Activated T-cell treated with anti-CD3 and anti-CD28 coated beads, Interleukin-2, amount 50 U/mL, for 4 hours (primary cell): ENCODE measurements at regions not wholly inside any gene's neighbourhood (a gene's known extent, or its start where the extent isn't known, plus 50 kb on each side); places are given as distances from the start of the nearest gene placed in this dataset.

ENCODE experiments used
- ATAC-seq, 2 donors: fragments of 200-7000 bp; cut with Tn5 transposase; one replicate each; pipeline ENCODE4 v1.10.0; 2021
- DNase-seq: peaks from one replicate; pipeline ENCODE4 v3.0.0-alpha.2; 2020
- H3K27me3 Mint-ChIP-seq: one replicate; pipeline ENCODE4 v1.8.0; 2021; ENCODE audit warnings: low read depth, mixed read lengths
- H3K36me3 Mint-ChIP-seq: one replicate; pipeline ENCODE4 v1.8.0; 2022; ENCODE audit warnings: mixed read lengths; ENCODE audit not compliant: insufficient read depth
- H3K4me1 Mint-ChIP-seq: one replicate; pipeline ENCODE4 v1.8.0; 2021; ENCODE audit warnings: low read depth, mixed read lengths
- H3K4me3 Mint-ChIP-seq: one replicate; pipeline ENCODE4 v1.8.0; 2021; ENCODE audit warnings: mild to moderate bottlenecking, moderate library complexity, mixed read lengths
- H3K9me3 Mint-ChIP-seq: one replicate; pipeline ENCODE4 v1.8.0; 2021; ENCODE audit warnings: mixed read lengths

DNA sequence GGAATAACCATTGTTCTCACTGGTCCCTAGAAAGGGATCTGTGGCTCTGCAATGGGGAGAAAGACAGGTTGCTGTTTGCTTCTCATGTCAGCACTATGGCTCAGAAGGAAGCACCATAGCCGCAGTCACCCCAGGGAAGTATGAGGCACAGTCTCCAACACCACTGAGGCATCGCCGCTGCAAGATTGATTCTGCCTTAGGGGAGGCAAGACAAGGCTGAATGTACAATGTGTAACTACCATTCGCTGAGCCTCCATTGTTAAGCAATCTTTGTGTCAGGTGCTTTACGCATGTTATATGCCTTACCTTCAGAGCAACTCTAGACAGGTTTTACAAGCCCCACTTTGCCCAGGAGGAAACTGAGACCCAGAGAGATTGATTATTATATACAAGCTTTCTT is 100.7 kb upstream of the KCNMB2 start:
- DNase-seq (no peak), ATAC-seq (no peak)
- Mint-ChIP-seq H3K36me3 (no peaks in the 10 kb centered on the region), H3K9me3 (no peaks in the 10 kb centered on the region), H3K27me3 (no peaks in the 10 kb centered on the region), H3K4me3 (no peak overlapping the region), H3K4me1 (no peaks in the 10 kb centered on the region)

DNA sequence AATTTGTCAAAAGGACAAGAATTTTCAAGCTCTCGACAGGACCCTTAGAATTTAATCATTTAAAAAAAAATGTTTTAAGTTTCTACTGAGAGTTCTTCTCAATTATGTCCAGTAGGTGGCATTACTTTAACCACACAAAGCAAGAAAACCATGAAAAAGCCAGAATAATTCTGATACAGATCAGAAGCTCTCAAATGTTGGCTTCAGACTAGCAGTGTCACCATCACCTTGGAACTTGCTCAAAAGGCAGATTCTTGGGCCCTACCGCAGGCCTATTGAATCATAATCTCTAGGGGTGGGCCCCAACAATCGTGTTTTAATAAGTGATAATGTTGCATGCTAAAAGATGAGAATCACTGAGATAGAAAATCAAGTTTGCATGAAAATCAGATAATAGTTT is 99.5 kb upstream of the KCNMB2 start:
- Mint-ChIP-seq H3K27me3 (no peaks in the 10 kb centered on the region), H3K9me3 (no peaks in the 10 kb centered on the region), H3K36me3 (no peaks in the 10 kb centered on the region), H3K4me1 (no peaks in the 10 kb centered on the region), H3K4me3 (no peak overlapping the region)
- DNase-seq (no peak), ATAC-seq (no peak)

DNA sequence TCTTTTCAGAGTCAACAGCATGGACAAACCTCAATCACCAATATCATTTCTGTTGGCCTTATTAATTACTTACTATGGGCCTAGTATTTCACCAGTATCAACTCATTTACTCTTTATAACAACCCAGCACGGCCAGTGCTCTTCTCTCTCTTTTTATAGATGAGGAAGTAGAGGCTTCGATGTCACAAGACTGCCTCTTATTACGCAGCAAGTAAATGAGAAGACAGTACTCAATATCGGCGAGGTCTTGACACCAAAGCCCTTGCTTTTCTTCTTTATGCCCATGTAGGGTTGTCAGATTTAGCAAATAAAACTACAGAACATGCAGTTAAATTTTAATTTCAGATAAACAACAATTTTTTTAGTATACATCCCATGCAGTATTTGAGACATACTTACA is 99.0 kb upstream of the KCNMB2 start:
- Mint-ChIP-seq H3K4me1 (no peaks in the 10 kb centered on the region), H3K9me3 (no peaks in the 10 kb centered on the region), H3K27me3 (no peaks in the 10 kb centered on the region), H3K4me3 (no peak overlapping the region), H3K36me3 (no peaks in the 10 kb centered on the region)
- DNase-seq (no peak), ATAC-seq (no peak)

DNA sequence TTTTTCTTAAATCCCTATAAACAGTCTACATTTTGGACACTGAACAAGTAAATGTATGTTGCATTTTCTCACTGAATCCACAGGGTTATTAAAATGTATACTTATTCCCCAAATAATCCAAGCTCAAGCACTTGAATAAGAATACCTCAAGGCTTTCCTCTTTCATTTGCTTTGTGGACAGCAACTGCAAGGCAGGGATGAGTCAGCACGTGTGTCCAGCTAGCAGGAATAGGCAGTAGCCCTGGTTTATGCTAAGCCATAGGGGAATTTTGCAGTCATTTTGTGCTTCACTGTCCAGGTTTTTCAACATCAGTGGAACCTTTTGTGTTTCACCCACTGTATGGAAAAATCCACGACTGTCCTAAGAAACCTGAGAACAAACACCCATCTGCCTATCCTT is 96.7 kb upstream of the KCNMB2 start:
- no peaks in the 10 kb centered on the region for H3K4me1 Mint-ChIP-seq
- H3K27me3 Mint-ChIP-seq: no peaks in the 10 kb centered on the region
- no peaks in the 10 kb centered on the region for H3K9me3 Mint-ChIP-seq
- H3K36me3 Mint-ChIP-seq: no peaks in the 10 kb centered on the region
- no peak for ATAC-seq
- no peak overlapping the region for H3K4me3 Mint-ChIP-seq
- no peak for DNase-seq

DNA sequence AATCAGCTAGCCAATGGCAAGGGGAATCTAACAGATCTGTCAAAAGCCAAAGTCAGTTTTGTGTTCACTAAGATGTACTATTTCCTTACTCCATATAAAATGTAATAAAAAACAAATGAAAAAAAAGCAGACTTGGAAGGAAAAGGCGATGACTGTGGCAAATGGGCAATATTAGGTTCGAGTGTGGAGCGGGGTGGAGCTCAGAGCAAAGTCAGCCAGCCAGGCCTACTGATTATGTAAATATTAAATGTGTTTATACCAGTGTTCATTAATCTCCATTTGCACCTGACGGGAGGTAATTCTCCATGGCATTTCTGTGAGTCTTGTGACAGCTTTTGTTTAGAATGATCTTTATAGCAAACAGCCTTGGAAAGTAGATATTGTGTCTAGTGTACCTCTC is 96.2 kb upstream of the KCNMB2 start:
- Mint-ChIP-seq H3K9me3 (no peaks in the 10 kb centered on the region), H3K4me3 (no peak overlapping the region), H3K4me1 (no peaks in the 10 kb centered on the region), H3K36me3 (no peaks in the 10 kb centered on the region), H3K27me3 (no peaks in the 10 kb centered on the region)
- ATAC-seq (no peak), DNase-seq (no peak)

DNA sequence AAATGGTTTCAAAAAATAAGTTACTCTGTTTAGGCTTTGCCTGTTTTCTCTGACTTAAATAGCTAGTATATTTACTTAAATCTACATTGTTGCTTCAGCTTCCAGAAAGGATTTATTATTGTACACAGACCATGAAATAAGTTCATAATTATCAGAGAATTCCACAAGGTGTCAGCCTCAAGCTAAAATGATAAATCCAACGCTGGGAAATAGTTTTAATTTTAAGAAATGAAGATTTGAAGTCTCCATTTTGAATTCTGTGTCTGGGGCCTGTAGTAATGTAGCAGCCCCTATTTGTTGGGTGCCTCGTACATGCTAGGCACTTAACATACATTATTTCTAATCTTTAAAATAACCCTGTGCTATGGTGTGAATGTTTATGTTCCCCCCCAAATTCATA is 92.6 kb upstream of the KCNMB2 start:
- H3K27me3 Mint-ChIP-seq: no peaks in the 10 kb centered on the region
- no peaks in the 10 kb centered on the region for H3K36me3 Mint-ChIP-seq

DNA sequence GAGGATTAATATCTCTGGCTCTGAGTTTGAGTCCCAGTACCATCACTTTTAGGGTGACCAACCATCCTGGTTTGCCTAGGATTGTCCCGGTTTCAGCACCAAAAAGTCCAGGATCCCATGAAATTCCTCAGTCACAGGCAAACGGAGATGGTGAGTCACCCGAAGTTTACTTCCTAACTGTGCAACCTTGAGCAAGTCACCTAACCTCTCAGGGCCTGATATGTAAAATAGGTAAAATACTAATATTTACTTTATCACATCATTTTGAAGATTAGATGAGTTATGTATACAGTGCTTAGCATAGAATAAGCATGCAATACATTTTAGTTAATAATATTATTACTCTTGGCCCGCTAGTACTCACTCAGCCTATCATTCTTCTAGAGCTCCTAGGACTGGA is 91.1 kb upstream of the KCNMB2 start:
- no peak for DNase-seq
- Mint-ChIP-seq H3K4me1 (no peaks in the 10 kb centered on the region), H3K4me3 (no peak overlapping the region), H3K36me3 (no peaks in the 10 kb centered on the region), H3K9me3 (no peaks in the 10 kb centered on the region), H3K27me3 (no peaks in the 10 kb centered on the region)
- no peak for ATAC-seq

More for the DNA sequence above, 92.6 kb upstream of the KCNMB2 start:
- Mint-ChIP-seq H3K4me1 (no peaks in the 10 kb centered on the region), H3K9me3 (no peaks in the 10 kb centered on the region), H3K4me3 (no peak overlapping the region)
- ATAC-seq (no peak), DNase-seq (no peak)

DNA sequence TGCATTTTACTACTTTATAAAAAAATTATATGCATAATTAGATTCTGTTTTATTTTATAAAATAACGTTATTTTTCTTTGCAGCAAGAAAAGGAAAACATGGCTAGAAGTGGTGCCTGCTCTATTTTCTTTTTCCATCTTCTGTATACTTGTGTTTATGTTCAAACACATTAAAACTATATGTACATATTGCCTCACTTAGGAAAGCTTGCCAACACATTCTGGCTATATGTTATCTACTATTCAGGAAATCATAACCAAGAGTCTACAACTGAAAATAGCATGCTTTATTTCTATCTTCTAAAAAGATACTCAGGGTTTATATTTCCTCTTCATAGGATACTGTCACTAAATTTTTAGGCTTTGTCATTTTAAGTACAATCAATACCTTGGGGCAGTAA is 90.2 kb upstream of the KCNMB2 start:
- DNase-seq (no peak), ATAC-seq (no peak)
- Mint-ChIP-seq H3K27me3 (no peaks in the 10 kb centered on the region), H3K36me3 (no peaks in the 10 kb centered on the region), H3K9me3 (no peaks in the 10 kb centered on the region), H3K4me3 (no peak overlapping the region), H3K4me1 (no peaks in the 10 kb centered on the region)

DNA sequence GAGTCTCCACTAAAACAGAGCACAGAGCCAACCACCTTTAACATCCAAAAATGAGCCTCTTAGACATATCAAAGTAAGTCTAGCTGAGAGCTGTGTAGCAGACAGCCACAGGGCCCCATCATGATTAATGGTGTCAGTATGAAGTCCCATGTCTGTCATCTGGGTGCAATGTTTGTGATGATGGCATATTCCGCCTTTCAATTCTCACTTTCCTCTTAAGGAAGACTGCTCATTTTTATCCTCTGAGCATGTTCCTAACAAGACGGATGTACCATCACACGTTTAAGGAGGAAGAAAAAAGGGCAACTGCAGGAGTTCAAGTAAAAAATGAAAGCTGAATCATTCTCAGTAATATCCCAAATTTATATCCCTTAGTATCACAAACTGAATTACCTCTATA is 85.8 kb upstream of the KCNMB2 start:
- Mint-ChIP-seq H3K4me3 (no peak overlapping the region), H3K27me3 (no peaks in the 10 kb centered on the region), H3K9me3 (no peaks in the 10 kb centered on the region), H3K4me1 (no peaks in the 10 kb centered on the region), H3K36me3 (no peaks in the 10 kb centered on the region)
- ATAC-seq (no peak), DNase-seq (no peak)

DNA sequence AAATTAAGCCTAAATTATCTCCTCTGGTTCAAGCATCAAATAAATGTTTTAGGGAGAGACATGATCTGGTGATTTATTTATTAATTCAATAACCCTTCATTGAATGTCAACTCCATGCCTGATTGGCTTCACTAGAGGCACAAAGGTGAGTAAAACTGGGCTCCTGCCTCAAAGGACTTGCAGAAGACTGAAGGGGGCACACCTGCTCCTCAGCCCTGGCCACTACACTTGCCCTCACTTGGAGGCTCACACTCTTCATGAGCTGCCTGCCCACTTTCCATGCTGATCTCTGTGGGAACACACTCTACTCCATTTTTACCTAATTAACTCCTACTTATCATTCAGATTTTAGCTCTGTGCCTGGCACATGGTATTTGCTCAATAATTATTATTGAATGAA is 84.4 kb upstream of the KCNMB2 start:
- H3K4me1 Mint-ChIP-seq: no peaks in the 10 kb centered on the region
- no peak for DNase-seq
- no peak overlapping the region for H3K4me3 Mint-ChIP-seq
- no peaks in the 10 kb centered on the region for H3K27me3 Mint-ChIP-seq
- ATAC-seq: no peak
- H3K36me3 Mint-ChIP-seq: no peaks in the 10 kb centered on the region
- H3K9me3 Mint-ChIP-seq: no peaks in the 10 kb centered on the region

DNA sequence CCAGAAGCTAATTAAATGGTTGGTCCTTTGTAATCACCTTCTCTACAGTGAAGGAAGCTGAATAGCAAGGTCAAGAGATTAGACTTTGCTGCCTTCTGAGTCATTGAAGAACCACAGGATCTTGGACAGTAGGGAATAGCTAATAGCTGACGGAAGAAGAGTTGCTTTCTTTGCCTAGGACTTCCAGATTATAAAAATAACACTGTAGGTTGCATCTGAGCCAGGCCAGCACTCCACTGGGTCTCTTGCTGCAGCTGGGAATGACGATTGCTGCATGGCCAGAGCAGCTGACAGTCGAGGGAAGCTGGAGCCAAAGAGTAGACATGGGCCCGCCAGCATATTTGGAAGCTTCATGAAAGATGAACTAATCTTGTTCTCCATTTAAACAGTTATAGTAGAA is 81.5 kb upstream of the KCNMB2 start:
- ATAC-seq (no peak), DNase-seq (no peak)
- Mint-ChIP-seq H3K36me3 (no peaks in the 10 kb centered on the region), H3K27me3 (peaks cover 5% of the 10 kb centered on the region), H3K4me1 (no peaks in the 10 kb centered on the region), H3K9me3 (no peaks in the 10 kb centered on the region), H3K4me3 (no peak overlapping the region)

DNA sequence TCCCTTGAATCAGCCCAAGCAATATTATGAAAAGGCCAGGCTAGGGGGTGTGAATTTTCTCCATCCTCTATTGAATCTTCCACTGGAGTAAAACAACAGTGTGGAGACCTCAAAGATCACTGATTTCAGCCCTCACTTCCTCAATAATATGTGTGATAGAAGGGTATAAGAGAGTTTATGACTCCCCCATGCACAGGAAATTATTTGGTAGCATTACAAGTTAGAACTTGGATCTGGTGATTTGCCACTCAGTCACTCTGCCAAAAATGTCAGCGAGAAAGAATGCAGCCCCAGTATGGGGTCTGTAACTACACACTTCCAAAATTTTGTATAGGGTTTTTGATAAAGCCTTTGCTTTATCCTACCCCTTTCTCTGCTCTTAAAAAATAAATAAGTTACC is 81.0 kb upstream of the KCNMB2 start:
- Mint-ChIP-seq H3K4me1 (no peaks in the 10 kb centered on the region), H3K4me3 (no peak overlapping the region), H3K9me3 (no peaks in the 10 kb centered on the region), H3K27me3 (peaks cover 9% of the 10 kb centered on the region), H3K36me3 (no peaks in the 10 kb centered on the region)
- DNase-seq (no peak), ATAC-seq (no peak)

DNA sequence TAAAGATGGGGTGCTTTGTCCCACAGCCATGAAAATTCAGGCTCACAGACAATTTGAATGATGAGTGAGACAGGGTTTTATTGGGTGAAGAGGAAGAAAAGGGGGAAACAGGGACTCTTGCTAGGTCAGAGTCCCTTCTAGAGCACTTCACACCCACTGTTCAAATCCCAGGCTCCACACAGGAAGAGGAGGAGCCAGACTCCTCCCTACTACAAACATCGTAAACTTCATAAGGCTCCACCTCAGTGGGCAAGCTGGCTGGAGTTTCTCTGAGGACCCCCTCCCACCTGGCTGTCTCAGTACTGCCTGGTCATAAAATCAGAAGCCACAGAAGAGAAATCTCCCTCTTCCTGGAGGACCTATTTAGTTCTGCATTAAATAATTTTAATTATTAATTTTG is 80.3 kb upstream of the KCNMB2 start:
- ATAC-seq: no peak
- H3K9me3 Mint-ChIP-seq: no peaks in the 10 kb centered on the region

DNA sequence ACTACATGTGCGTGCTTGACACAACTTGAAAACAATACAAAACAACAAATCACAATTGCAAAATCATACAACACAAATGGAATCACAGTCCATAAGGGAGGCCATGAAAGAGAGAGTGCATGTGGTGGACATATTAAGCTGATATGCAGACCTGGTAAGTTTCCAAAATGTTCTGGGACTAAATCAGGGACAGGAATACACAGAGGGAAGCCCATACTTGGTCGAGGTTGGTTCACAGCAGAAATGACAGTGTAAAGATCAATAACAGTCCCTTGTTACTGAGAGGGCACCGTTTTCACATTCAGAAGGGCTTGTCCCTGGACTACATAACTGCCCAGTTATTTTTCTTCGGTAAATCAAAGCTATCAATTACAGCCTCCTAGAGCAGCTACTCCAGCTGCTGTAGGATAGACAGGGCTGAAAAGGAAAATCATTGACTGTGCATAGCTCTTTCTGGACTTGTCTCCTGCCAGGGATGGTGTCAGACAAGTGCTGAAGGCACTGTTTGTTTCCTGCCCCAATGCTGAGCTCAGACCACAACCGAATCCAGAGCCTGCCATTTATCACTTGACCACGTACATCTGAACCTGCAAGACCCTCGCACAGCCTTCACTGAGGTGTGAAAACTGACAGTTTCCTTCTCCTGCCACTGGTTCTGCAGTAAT is 79.5 kb upstream of the KCNMB2 start:
- H3K27me3 Mint-ChIP-seq: peaks cover 9% of the 10 kb centered on the region

More for the DNA sequence above, 80.3 kb upstream of the KCNMB2 start:
- H3K27me3 Mint-ChIP-seq: peaks cover 9% of the 10 kb centered on the region
- DNase-seq: no peak
- H3K36me3 Mint-ChIP-seq: no peaks in the 10 kb centered on the region
- no peaks in the 10 kb centered on the region for H3K4me1 Mint-ChIP-seq
- H3K4me3 Mint-ChIP-seq: no peak overlapping the region

DNA sequence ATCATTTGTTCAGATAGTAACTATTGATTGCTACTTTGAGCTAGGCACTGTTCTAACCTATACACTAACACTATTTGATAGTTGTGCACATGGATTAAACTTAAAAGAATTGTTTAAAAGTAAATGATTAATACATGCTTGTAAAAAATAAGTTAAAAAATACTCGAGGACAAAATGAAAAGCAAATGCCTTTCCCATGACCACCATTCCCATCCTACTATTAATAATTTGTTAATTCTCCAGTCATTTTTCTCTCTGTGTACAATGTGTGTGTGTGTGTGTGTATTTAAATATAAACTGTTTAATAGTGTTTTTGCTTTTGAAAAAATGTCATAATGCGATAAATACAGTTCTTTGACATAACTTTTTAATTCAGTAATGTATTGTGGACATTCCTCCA is 78.7 kb upstream of the KCNMB2 start:
- Mint-ChIP-seq H3K9me3 (no peaks in the 10 kb centered on the region), H3K27me3 (peaks cover 9% of the 10 kb centered on the region), H3K4me1 (no peaks in the 10 kb centered on the region), H3K4me3 (no peak overlapping the region), H3K36me3 (no peaks in the 10 kb centered on the region)
- ATAC-seq: no peak
- DNase-seq: no peak

More for the DNA sequence above, 79.5 kb upstream of the KCNMB2 start:
- H3K36me3 Mint-ChIP-seq: no peaks in the 10 kb centered on the region
- DNase-seq: no peak
- no peaks in the 10 kb centered on the region for H3K4me1 Mint-ChIP-seq
- ATAC-seq: no peak
- H3K9me3 Mint-ChIP-seq: no peaks in the 10 kb centered on the region
- no peak overlapping the region for H3K4me3 Mint-ChIP-seq
